IPS-15b (cell line): ENCODE measurements at regions not wholly inside any gene's neighbourhood (a gene's known extent, or its start where the extent isn't known, plus 50 kb on each side); places are given as distances from the start of the nearest gene placed in this dataset.
"Not testable (repeated sequence)": the region's sequence is repeated elsewhere in the genome, so short reads cannot be mapped to it uniquely, and the experiment has no call there.

Experiments
- H3K27me3 ChIP-seq: one replicate; pipeline ENCODE4 v1.6.1; 2013; ENCODE audit warnings: low read length; ENCODE audit not compliant: control insufficient read depth, insufficient read depth
- H3K36me3 ChIP-seq: one replicate; pipeline ENCODE4 v1.6.1; 2013; ENCODE audit warnings: low read length; ENCODE audit not compliant: control insufficient read depth, insufficient read depth
- H3K4me1 ChIP-seq: one replicate; pipeline ENCODE4 v1.6.1; 2013; ENCODE audit warnings: mild to moderate bottlenecking, low read length; ENCODE audit not compliant: control insufficient read depth, insufficient read depth
- H3K4me3 ChIP-seq: one replicate; pipeline ENCODE4 v1.5.1; 2013; ENCODE audit warnings: low read depth, low read length
- H3K9ac ChIP-seq: one replicate; pipeline ENCODE4 v1.6.1; 2013; ENCODE audit warnings: low read depth, mild to moderate bottlenecking, low read length
- H3K9me3 ChIP-seq: one replicate; pipeline ENCODE4 v1.6.1; 2013; ENCODE audit warnings: mild to moderate bottlenecking, low read length; ENCODE audit not compliant: control insufficient read depth, insufficient read depth

DNA sequence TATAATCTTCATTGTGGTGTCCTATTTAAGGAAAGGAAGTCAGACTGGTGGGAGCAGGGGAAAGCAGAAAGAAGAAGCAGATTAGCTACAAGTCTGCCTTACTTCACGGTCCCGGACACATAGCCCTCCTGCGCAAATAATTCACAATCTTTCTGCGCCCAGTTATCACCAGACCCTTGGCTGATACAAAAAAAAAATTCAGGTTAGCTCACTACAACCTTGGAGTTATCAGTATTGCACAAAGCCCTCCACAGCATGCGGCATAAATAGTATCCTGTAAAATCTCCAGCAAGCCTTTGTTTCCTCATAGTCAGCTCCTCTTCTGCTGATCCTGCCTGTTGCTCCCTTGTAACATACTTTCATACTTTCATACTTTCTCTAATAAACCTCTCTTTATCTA, 148.6 kb upstream of the FUT9 start:
- H3K9ac ChIP-seq = no peak overlapping the region

DNA sequence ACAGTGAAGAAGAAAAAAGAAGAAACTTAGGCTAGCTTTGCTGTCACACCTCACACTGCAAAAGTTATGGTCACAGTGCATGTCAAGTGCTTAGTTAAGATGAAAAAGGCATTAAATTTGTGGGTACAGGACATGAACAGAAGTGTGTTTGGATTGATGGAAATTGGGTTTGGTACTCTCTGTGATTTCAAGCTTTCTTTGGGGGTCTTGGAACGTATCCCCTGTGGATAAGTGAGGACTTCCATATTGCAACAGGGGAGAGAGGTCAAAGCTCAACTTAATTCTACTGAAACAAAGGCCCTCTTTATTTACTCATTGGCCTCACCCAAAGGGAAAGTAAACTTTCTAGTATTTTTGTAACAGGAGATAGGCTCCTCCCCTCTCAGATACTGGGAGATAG, 138.3 kb upstream of the FUT9 start:
- Histone ChIP-seq H3K4me3 (no peak overlapping the region), H3K27me3 (no peaks in the 10 kb centered on the region), H3K36me3 (no peaks in the 10 kb centered on the region), H3K9me3 (no peaks in the 10 kb centered on the region), H3K4me1 (peaks cover 4% of the 10 kb centered on the region), H3K9ac (no peak overlapping the region)

More for the DNA sequence above, 148.6 kb upstream of the FUT9 start:
- Histone ChIP-seq H3K4me3 (no peak overlapping the region), H3K4me1 (no peaks in the 10 kb centered on the region), H3K27me3 (no peaks in the 10 kb centered on the region), H3K9me3 (no peaks in the 10 kb centered on the region), H3K36me3 (no peaks in the 10 kb centered on the region)

DNA sequence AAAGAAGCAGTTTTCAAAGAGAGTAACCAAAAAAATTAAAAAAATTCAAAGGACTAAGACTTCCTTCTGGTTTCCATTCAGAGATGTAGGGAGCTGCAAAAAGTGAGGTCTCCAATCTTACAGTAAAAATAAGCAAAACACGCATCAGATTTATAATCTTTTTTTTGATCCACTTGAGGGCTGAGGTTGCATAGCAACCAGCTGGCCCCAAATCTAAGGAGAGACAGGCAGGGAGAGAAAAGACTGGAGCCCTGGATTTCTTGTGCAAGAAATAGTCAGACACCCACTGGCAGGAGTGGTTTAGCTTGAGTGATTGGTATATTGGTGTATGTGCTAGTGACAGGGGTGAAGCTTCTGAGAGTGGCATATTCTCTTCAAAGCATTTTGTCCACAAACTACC, 135.9 kb upstream of the FUT9 start:
- Histone ChIP-seq H3K4me3 (no peak overlapping the region), H3K9ac (no peak overlapping the region), H3K27me3 (no peaks in the 10 kb centered on the region), H3K9me3 (no peaks in the 10 kb centered on the region), H3K4me1 (peaks cover 4% of the 10 kb centered on the region), H3K36me3 (no peaks in the 10 kb centered on the region)

DNA sequence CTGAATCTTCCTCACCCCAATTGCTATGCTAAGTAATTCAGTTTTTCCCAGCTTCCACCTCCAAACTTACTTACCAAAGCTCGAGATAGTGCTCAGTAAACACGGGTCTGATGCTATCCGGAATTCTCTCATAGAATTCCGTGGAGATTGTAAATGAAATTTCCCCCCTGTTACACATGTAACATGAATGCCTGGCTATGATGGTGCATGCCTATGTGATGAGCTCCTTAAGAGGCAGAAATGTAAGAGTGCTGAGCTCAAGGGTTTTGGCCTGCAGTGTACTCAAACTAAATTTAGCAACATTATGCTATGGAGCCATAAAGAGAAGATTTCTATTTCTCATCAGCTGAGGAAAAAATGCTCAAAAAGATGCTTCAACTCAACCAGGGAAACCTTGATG, 133.4 kb upstream of the FUT9 start:
- Histone ChIP-seq H3K4me3 (no peak overlapping the region), H3K27me3 (no peaks in the 10 kb centered on the region), H3K9ac (no peak overlapping the region), H3K4me1 (peaks cover 3% of the 10 kb centered on the region), H3K36me3 (no peaks in the 10 kb centered on the region), H3K9me3 (no peaks in the 10 kb centered on the region)

DNA sequence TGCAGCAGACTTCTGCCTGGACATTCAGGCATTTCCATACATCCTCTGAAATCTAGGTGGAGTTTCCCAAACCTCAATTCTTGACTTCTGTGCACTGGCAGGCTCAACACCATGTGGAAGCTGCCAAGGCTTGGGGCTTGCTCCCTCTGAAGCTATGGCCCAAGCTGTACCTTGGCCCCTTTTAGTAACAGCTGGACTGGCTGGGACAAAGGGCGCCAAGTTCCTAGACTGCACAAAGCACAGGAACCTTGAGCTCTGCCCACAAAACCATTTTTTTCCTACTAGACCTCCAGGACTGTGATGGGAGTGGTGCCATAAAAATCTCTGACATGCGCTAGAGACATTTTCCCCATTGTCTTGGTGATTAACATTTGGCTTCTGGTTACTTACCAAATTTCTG, 127.1 kb upstream of the FUT9 start:
- not testable (repeated sequence) for H3K4me3 ChIP-seq, H3K4me1 ChIP-seq, H3K9me3 ChIP-seq, H3K36me3 ChIP-seq, H3K27me3 ChIP-seq, H3K9ac ChIP-seq

DNA sequence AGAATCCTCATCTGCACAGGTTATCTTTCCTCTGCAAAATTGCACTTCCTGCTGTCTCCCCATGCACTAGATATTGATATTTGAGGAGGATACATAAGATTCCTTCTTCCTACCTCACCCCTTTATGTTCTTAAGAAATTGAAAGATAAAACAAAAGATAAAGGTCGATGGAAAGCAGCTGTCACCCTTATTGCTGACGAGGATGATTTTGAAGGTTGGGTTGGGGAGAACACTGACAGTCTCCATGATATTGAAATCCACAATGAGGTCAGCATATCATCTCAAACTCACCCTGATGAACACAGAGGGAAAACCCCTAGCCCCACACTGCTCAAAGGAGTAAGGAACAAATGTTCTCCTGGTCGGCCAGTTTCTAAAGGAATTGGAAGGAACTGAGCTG, 110.6 kb upstream of the FUT9 start:
- no peaks in the 10 kb centered on the region for H3K27me3 ChIP-seq
- H3K4me1 ChIP-seq = peaks cover 2% of the 10 kb centered on the region
- H3K4me3 ChIP-seq = no peak overlapping the region
- no peak overlapping the region for H3K9ac ChIP-seq
- no peaks in the 10 kb centered on the region for H3K36me3 ChIP-seq
- H3K9me3 ChIP-seq = no peaks in the 10 kb centered on the region

DNA sequence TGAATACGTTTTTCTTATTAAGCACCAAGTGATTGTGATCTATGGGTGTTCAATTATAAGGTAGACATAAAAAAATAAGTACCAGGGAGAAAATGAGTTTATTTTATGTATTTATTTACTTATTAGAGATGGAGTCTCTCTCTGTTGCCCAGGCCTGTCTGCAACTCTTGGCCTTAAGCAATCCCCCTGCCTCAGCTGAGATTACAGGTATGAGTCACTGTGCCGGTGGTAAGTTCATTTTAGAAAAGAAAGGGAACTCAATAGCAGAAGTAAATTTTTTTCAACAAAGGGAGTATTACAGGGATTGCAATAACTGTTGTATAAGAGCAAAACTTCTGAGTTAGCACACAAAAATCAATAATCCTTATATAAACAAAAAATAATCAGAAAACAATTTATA, 98.7 kb upstream of the FUT9 start:
- H3K9me3 ChIP-seq = no peaks in the 10 kb centered on the region
- H3K9ac ChIP-seq = no peak overlapping the region
- H3K4me3 ChIP-seq = no peak overlapping the region
- no peaks in the 10 kb centered on the region for H3K36me3 ChIP-seq
- H3K27me3 ChIP-seq = no peaks in the 10 kb centered on the region
- no peaks in the 10 kb centered on the region for H3K4me1 ChIP-seq

DNA sequence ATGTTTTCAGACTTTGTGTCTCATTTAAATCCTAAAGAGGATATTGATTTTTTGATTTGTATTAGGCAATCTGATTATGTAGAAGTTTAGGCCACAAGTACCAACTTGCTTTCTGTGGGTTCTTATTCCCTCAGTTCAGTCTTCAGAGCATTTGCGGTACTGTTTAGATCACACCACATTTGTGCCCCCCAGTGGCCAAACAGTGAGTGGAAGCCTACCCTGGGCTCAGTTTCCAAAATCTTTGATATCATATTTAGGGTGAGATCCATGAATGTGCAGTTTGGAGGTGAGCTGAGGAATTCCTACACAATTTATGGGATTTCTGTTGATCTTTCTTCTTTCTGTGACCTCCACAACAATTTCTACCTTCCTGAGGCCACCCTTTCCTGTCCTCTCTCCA, 92.3 kb upstream of the FUT9 start:
- Histone ChIP-seq H3K9ac (no peak overlapping the region), H3K27me3 (no peaks in the 10 kb centered on the region), H3K4me3 (no peak overlapping the region), H3K4me1 (no peaks in the 10 kb centered on the region), H3K36me3 (no peaks in the 10 kb centered on the region), H3K9me3 (no peaks in the 10 kb centered on the region)

DNA sequence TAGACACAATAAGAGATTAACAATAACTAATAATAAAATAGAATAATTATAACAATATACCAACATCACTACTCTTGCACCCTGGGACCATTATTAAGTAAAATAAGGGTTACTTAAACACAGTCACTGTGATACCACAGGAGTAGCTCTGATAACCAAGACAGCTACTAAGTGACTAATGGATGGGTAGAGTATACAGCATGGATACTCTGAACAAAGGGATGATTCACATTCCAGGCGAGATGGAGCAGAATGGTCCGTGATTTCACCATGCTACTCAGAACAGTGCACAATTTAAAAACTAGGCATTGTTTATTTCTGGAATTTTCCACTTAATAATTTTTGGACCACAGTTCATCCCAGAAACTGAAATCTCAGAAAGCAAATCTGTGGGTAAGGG, 80.0 kb upstream of the FUT9 start:
- Histone ChIP-seq H3K27me3 (no peaks in the 10 kb centered on the region), H3K9me3 (no peaks in the 10 kb centered on the region), H3K4me1 (no peaks in the 10 kb centered on the region), H3K4me3 (no peak overlapping the region), H3K9ac (no peak overlapping the region), H3K36me3 (no peaks in the 10 kb centered on the region)

DNA sequence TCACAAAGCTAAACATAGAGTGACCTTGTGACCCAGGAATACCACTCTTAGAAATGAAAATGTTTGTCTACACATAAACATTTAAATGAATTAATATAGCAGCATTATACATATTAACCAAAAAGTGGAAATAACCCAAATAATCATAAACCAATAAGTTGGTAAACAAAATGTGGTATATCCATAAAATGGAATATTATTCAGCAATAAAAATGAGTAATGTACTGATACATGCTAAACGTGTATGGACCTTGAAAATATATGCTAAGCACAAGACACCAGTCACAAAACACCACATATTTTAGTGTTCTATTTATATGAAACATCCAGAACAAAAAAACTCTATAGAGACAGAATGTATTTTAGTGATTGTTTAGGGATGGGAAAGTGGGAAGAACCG, 68.9 kb upstream of the FUT9 start:
- no peaks in the 10 kb centered on the region for H3K27me3 ChIP-seq
- H3K4me3 ChIP-seq = no peak overlapping the region
- H3K9me3 ChIP-seq = no peaks in the 10 kb centered on the region
- no peak overlapping the region for H3K9ac ChIP-seq
- H3K36me3 ChIP-seq = no peaks in the 10 kb centered on the region
- no peaks in the 10 kb centered on the region for H3K4me1 ChIP-seq

DNA sequence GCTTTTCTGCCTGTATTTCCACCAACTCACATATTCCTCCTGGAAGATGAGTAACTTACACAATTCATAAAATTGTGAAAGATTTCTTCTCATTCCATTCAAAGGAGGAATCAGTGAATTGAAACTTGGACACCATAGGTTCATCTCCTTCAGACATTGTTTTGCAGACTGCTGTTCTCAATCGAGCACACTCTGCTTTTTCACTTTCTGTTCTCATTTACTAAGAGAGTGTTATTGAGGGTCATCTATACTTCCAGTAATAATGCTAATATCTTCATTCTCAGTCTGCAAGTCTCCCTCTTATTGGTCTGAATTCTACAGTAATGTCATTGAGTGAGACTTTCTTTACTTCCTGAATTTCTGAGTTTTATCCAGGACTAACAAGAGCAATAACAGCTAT, 67.5 kb upstream of the FUT9 start:
- H3K9me3 ChIP-seq = no peaks in the 10 kb centered on the region
- no peak overlapping the region for H3K9ac ChIP-seq
- H3K4me1 ChIP-seq = no peaks in the 10 kb centered on the region
- H3K27me3 ChIP-seq = no peaks in the 10 kb centered on the region
- no peak overlapping the region for H3K4me3 ChIP-seq
- no peaks in the 10 kb centered on the region for H3K36me3 ChIP-seq

DNA sequence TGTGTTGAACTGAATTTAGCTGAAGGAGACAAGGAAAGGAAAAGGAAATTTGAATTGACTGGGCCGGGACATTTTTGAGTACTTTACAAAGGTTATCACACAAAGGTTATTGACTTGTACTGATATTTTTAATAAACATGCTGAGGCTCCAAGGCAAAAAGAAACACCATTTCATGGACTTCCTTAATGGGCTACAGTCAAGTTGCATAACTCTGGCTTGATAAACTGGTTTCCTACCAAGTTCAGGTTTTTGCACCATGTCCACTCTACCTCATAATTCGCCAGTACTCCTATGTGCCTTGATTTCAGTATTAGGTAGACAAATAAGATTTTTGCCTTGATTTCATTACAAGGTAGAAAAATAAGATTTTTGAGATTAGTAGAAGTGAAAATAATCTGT, 65.8 kb upstream of the FUT9 start:
- H3K27me3 ChIP-seq = no peaks in the 10 kb centered on the region

DNA sequence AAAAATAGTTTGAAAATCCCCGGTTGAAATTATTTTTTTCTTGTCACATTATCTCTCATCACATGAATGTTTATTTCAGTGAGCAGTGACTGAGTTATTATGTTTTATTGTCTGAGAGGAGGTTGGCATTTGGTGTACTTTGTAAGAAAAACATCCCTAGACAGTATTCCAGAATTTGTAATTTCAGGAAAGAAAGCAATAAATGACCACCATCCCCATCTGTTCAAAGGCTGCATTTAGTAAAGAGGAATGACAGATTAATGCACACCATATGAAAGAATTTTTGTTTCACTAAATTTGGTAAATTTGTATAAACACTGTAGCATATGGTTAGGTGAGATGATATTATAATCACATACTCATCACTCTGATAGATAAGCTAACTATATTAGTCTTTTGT, 57.1 kb upstream of the FUT9 start:
- no peak overlapping the region for H3K9ac ChIP-seq
- H3K36me3 ChIP-seq = no peaks in the 10 kb centered on the region
- no peak overlapping the region for H3K4me3 ChIP-seq
- no peaks in the 10 kb centered on the region for H3K9me3 ChIP-seq
- H3K4me1 ChIP-seq = no peaks in the 10 kb centered on the region
- no peaks in the 10 kb centered on the region for H3K27me3 ChIP-seq

More for the DNA sequence above, 65.8 kb upstream of the FUT9 start:
- Histone ChIP-seq H3K9ac (no peak overlapping the region), H3K9me3 (no peaks in the 10 kb centered on the region), H3K4me3 (no peak overlapping the region), H3K4me1 (no peaks in the 10 kb centered on the region), H3K36me3 (no peaks in the 10 kb centered on the region)
